H9 (cell line): ENCODE measurements at regions not wholly inside any gene's neighbourhood (a gene's known extent, or its start where the extent isn't known, plus 50 kb on each side); places are given as distances from the start of the nearest gene placed in this dataset.

Source experiments
- DNase-seq: peaks from one replicate; pipeline ENCODE4 v3.0.0-alpha.2; 2017
- H2AFZ ChIP-seq: one replicate; pipeline ENCODE4 v1.6.1; 2013; ENCODE audit warnings: mild to moderate bottlenecking, low read length, control low read depth, moderate library complexity
- H2AK5ac ChIP-seq: 2 replicates; pipeline ENCODE4 v1.6.1; 2013; ENCODE audit warnings: low read length, control low read depth, mixed read lengths; ENCODE audit not compliant: insufficient read length
- H2BK120ac ChIP-seq: one replicate; pipeline ENCODE4 v1.6.1; 2013; ENCODE audit warnings: low read depth, mild to moderate bottlenecking, low read length, control low read depth, inconsistent platforms; ENCODE audit not compliant: poor library complexity, severe bottlenecking
- H2BK12ac ChIP-seq: 2 replicates; pipeline ENCODE4 v1.6.1; 2013; ENCODE audit warnings: low read length, control low read depth, mixed read lengths, low read depth; ENCODE audit not compliant: insufficient read length
- H2BK15ac ChIP-seq: 2 replicates; pipeline ENCODE4 v1.6.1; 2013; ENCODE audit warnings: low read depth, low read length, control low read depth
- H2BK20ac ChIP-seq: one replicate; pipeline ENCODE4 v1.6.1; 2013; ENCODE audit warnings: low read depth, mild to moderate bottlenecking, low read length, control low read depth, inconsistent platforms; ENCODE audit not compliant: poor library complexity, severe bottlenecking
- H2BK5ac ChIP-seq: 2 replicates; pipeline ENCODE4 v1.6.1; 2013; ENCODE audit warnings: low read length, control low read depth, mixed read lengths; ENCODE audit not compliant: insufficient read length
- H3K14ac ChIP-seq: 2 replicates; pipeline ENCODE4 v1.6.1; 2013; ENCODE audit warnings: low read length, control low read depth; ENCODE audit not compliant: insufficient read depth
- H3K18ac ChIP-seq: 2 replicates; pipeline ENCODE4 v1.6.1; 2013; ENCODE audit warnings: low read depth, mild to moderate bottlenecking, mixed read lengths, low read length, control low read depth; ENCODE audit not compliant: insufficient read length
- H3K23ac ChIP-seq: 2 replicates; pipeline ENCODE4 v1.6.1; 2013; ENCODE audit warnings: low read length, control low read depth, mixed read lengths, low read depth; ENCODE audit not compliant: insufficient read length
- H3K23me2 ChIP-seq: 2 replicates; pipeline ENCODE4 v1.6.1; 2013; ENCODE audit warnings: low read depth, mild to moderate bottlenecking, mixed read lengths, low read length, control low read depth; ENCODE audit not compliant: insufficient read length, poor library complexity, severe bottlenecking
- H3K27ac ChIP-seq: 2 replicates; pipeline ENCODE4 v1.5.1; 2013; ENCODE audit warnings: low read length, control low read depth, mixed read lengths, low read depth; ENCODE audit not compliant: insufficient read length
- H3K27me3 ChIP-seq: 2 replicates; pipeline ENCODE4 v1.6.1; 2013; ENCODE audit warnings: low read length, control low read depth, inconsistent platforms; ENCODE audit not compliant: insufficient read depth
- H3K4ac ChIP-seq: 2 replicates; pipeline ENCODE4 v1.6.1; 2013; ENCODE audit warnings: low read depth, mild to moderate bottlenecking, control low read depth, inconsistent platforms, low read length, moderate library complexity
- H3K4me1 ChIP-seq: 2 replicates; pipeline ENCODE4 v1.6.1; 2013; ENCODE audit warnings: low read length, control low read depth, inconsistent platforms; ENCODE audit not compliant: insufficient read depth
- H3K4me2 ChIP-seq: 2 replicates; pipeline ENCODE4 v1.6.1; 2013; ENCODE audit warnings: low read length, control low read depth, mixed read lengths; ENCODE audit not compliant: insufficient read length, insufficient read depth
- H3K56ac ChIP-seq: 2 replicates; pipeline ENCODE4 v1.6.1; 2013; ENCODE audit warnings: low read depth, mild to moderate bottlenecking, mixed read lengths, low read length, control low read depth; ENCODE audit not compliant: insufficient read length
- H3K79me1 ChIP-seq: 2 replicates; pipeline ENCODE4 v1.6.1; 2013; ENCODE audit warnings: low read depth, mild to moderate bottlenecking, moderate library complexity, low read length, control low read depth, inconsistent platforms; ENCODE audit not compliant: insufficient read depth, poor library complexity, severe bottlenecking
- H3K79me2 ChIP-seq: 2 replicates; pipeline ENCODE4 v1.6.1; 2013; ENCODE audit warnings: low read length, control low read depth, inconsistent platforms; ENCODE audit not compliant: insufficient read depth
- H3K9ac ChIP-seq: 2 replicates; pipeline ENCODE4 v1.6.1; 2013; ENCODE audit warnings: low read length, control low read depth, mixed read lengths; ENCODE audit not compliant: insufficient read length; ENCODE audit errors: extremely low read depth
- H3K9me3 ChIP-seq: one replicate; pipeline ENCODE4 v1.6.1; 2013; ENCODE audit warnings: low read depth, low read length, inconsistent platforms; ENCODE audit not compliant: control insufficient read depth
- H3T11ph ChIP-seq: one replicate; pipeline ENCODE4 v1.6.1; 2013; ENCODE audit warnings: mild to moderate bottlenecking, low read length, control low read depth, inconsistent platforms
- H4K20me1 ChIP-seq: one replicate; pipeline ENCODE4 v1.6.1; 2013; ENCODE audit not compliant: control insufficient read depth, insufficient read length, insufficient read depth
- H4K5ac ChIP-seq: 2 replicates; pipeline ENCODE4 v1.6.1; 2013; ENCODE audit warnings: low read depth, mild to moderate bottlenecking, mixed read lengths, low read length, control low read depth; ENCODE audit not compliant: insufficient read length
- H4K8ac ChIP-seq: replicated peaks from 2 replicates; pipeline ENCODE4 v1.6.1; 2013; ENCODE audit warnings: low read length, control low read depth, mixed read lengths, low read depth; ENCODE audit not compliant: insufficient read length
- H4K91ac ChIP-seq: 2 replicates; pipeline ENCODE4 v1.6.1; 2013; ENCODE audit warnings: low read depth, mild to moderate bottlenecking, moderate library complexity, mixed read lengths, low read length, control low read depth; ENCODE audit not compliant: insufficient read length
- H3K27ac Mint-ChIP-seq, 3 experiments: 2 replicates in 2 of 3; 3 replicates in 1 of 3; pipeline ENCODE4 v1.8.0; 2020 to 2021; ENCODE audit warnings: mixed read lengths in 3 of 3, mild to moderate bottlenecking in 1 of 3, moderate library complexity in 1 of 3
- H3K27me3 Mint-ChIP-seq: 2 replicates; pipeline ENCODE4 v1.8.0; 2021; ENCODE audit warnings: low read depth, mild to moderate bottlenecking, moderate library complexity, mixed read lengths
- H3K36me3 Mint-ChIP-seq, 3 experiments: 2 replicates in 2 of 3; 3 replicates in 1 of 3; pipeline ENCODE4 v1.8.0; 2020 to 2021; ENCODE audit warnings: low read depth in 3 of 3, mixed read lengths in 3 of 3; ENCODE audit not compliant: insufficient read depth in 1 of 3
- H3K4me1 Mint-ChIP-seq, 2 experiments: 2 replicates each; pipeline ENCODE4 v1.8.0; 2020; ENCODE audit warnings: mixed read lengths in 2 of 2
- H3K4me3 Mint-ChIP-seq, 2 experiments: 2 replicates in 1 of 2; 3 replicates in 1 of 2; pipeline ENCODE4 v1.8.0; 2020 to 2021; ENCODE audit warnings: mild to moderate bottlenecking in 2 of 2, mixed read lengths in 2 of 2, moderate library complexity in 1 of 2
- H3K9me3 Mint-ChIP-seq, 2 experiments: 2 replicates in 1 of 2; 3 replicates in 1 of 2; pipeline ENCODE4 v1.8.0; 2020; ENCODE audit warnings: mild to moderate bottlenecking in 2 of 2, mixed read lengths in 2 of 2, moderate library complexity in 1 of 2
- CTCF ChIP-seq: fragments of 200-600 bp; sonication (generic); conservative IDR thresholded peaks from 3 replicates; pipeline ENCODE4 v1.8.0; 2021; ENCODE audit warnings: antibody characterized with exemption, mild to moderate bottlenecking
- WGBS: extraction: QIAGEN DNeasy Blood & Tissue Kit; methylation state at CpG from one replicate; pipeline ENCODE4 v1.1.7; 2013; ENCODE audit warnings: missing lambda C conversion rate, low lambda C conversion rate, mixed read lengths; ENCODE audit not compliant: insufficient read length; ENCODE audit errors: extremely low coverage; 5-methylcytosine and 5-hydroxymethylcytosine counted together

GRCh38 chr10:116001976-116002375 is 271.0 kb downstream of the GFRA1 start:
- H3K4me3 Mint-ChIP-seq = no peak overlapping the region
- H3K27ac Mint-ChIP-seq = no peak overlapping the region

More at GRCh38 chr10:116001976-116002375, 271.0 kb downstream of the GFRA1 start:
- Histone ChIP-seq H3K27me3 (peaks cover 3% of the 10 kb centered on the region; the same call in 1 of the 2 replicates), H3K79me2 (no peaks in the 10 kb centered on the region), H4K5ac (no peak overlapping the region), H3K23me2 (no peaks in the 10 kb centered on the region), H3K4me2 (no peak overlapping the region), H3K4me1 (0 out of 2 replicates have a peak, but pooled peaks cover 2% of the 10 kb centered on the region), H2AK5ac (no peak overlapping the region), H3K79me1 (no peaks in the 10 kb centered on the region), H4K91ac (no peak overlapping the region), H2BK5ac (no peak overlapping the region), H4K8ac (no peak overlapping the region), H3K56ac (no peak overlapping the region), H3K14ac (no peak overlapping the region), H3K9ac (no peak overlapping the region), H3T11ph (no peak overlapping the region), H2BK120ac (no peak overlapping the region), H3K4ac (no peak overlapping the region), H2BK12ac (no peak overlapping the region), H3K27ac (no peak overlapping the region), H3K23ac (no peak overlapping the region), H2AFZ (no peak overlapping the region), H3K9me3 (peaks cover 8% of the 10 kb centered on the region), H2BK15ac (no peak overlapping the region), H2BK20ac (no peak overlapping the region), H4K20me1 (no peaks in the 10 kb centered on the region), H3K18ac (no peak overlapping the region)
- Mint-ChIP-seq H3K36me3 (peaks cover 0 to 8% (median 5%) of the 10 kb centered on the region in 3 experiments; a peak in 3 of 7 replicates), H3K27me3 (peaks cover 42% of the 10 kb centered on the region), H3K4me1 (peaks cover 6 to 15% of the 10 kb centered on the region in 2 experiments), H3K9me3 (peaks cover 0 to 7% of the 10 kb centered on the region in 2 experiments; a peak in 3 of 5 replicates)
- no peak for TF ChIP-seq CTCF
- no peak for DNase-seq
- WGBS = no CpG with 5 or more reads among the region's 4 CpGs
